Globus pallidus (tissue), 1 donor: ENCODE measurements at regions not wholly inside any gene's neighbourhood (a gene's known extent, or its start where the extent isn't known, plus 50 kb on each side); places are given as distances from the start of the nearest gene placed in this dataset.

Experiments
- DNase-seq: peaks from one replicate; pipeline ENCODE4 v3.0.0-alpha.2; 2015; ENCODE audit warnings: low spot score

DNA sequence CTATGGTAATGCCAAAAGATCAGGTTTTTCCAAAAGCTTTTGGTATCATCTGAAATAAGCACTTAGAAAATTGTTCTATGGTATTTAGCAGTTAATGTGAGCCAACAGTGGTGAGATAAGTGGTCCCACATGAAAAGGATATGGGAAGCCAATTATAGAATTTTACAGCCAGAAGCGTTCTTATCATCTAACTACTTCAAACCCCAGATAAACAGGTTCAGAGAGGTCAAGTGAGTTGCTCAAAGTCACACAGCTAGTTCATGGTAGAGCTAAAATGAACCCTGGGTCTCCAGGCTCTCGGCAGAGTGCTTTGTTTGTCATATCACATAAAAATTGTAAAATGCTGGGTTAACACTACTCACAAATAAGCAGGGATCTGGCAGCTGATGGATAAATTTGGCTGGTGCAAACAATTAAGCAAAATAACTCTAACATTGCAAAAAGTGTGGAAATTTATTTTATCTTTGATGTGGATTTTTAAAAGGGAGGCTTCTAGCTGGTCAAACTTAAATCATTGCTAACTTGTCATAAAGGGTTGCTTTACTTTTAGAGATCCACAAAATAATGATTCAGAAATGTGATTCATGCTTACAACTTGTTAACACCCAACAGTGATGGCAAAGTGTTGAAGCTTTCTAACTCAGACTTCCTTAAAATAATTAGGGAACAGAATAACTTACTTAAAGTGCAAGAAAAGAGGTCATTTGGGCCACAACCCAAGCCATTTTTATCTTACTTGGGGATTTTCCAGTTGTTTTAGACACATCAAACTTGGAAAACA lies 202.8 kb upstream of the TBC1D5 start:
- DNase-seq: no peak

DNA sequence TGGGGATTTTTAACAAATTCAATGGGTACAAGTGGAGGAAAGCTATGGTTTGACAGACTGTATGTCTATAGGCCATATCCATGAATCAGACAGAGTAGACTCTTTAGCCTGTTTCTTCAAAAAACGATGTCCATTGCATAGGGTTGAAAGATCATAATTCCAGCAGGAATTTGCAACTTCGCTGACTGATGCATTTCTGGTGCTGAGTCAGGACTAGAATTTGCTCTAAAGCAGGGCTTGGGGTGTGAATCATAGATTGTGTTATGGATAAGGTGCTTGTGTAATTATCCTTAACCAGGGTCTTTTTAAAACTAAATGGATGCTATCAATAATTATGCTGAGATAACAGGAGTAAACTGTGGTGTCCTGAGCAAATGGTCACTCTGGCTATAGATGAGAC lies 200.4 kb upstream of the TBC1D5 start:
- no peak for DNase-seq

DNA sequence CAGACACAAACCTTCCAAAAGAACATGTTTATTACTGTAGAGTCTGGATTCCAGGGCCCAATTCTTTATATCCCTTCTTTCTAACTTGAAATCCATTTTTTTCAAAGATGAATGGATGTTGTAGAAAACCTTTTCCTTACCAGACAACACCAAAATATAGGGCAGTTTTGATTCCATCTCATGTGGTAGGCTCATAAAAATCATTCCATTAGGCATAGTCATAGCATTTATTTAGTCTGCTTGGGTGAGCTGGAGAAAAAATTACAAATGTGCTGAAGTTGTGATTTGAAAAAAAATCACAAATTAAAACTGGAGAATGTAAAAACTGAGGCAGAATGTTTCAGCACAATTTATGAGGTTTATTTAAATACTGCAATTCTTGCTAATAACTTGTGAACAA lies 199.3 kb upstream of the TBC1D5 start:
- DNase-seq: no peak

DNA sequence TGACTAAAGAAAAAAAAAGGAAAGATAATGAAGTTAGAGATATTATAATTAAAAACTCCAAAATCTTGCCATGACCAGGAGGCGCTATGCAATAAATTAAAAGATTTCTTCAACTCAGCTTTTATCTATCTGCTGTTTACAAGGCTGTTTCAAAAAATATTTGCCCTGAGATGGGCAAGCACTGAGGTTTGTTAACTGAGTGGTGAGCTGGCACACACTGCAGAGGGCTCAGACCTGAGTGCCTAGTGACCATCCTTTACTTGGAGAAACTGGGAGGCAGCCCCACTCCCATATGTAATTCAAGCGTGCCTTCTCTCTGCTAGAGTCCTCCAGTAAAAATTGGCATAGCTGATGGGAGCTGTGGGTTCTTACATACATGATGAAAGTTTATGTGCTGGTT lies 198.7 kb upstream of the TBC1D5 start:
- no peak for DNase-seq

DNA sequence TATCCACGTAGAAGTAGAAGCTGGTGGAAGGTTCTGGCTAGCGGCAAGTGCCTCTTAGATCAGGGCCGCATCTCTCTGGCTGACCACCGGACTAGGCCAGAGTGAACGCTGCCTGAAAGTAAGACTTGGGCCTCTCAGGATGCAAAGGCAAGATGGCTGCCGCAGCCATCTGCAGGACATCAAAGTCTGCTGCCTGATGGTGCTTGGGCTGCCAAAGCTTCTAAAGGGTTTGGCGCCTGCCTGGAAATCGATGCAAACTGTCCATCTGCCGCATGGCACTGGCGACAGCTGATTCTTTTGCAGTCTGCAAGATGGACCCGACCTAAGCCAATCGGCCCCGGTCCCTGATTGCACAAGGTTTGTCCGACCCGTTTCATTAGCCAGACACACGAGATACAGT lies 196.7 kb upstream of the TBC1D5 start:
- no peak for DNase-seq

DNA sequence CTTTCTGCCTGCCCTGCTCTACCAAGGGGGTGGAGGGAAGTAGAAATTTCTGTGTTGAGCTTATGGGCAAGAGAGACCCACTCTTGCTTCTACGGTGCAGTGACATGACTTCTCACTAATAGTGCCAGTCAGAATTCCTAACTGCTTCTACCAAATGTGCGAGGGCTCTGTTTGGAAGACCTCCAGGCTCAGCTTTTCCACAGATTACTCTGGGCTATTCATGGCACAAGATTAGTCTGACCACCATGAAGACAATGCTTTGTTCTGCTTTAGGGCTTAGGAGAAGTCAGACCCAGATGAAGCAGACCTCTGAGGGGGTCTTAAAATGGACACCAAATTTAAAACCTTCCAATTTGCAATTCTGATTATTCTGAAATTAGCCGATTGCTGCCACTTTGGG lies 195.9 kb upstream of the TBC1D5 start:
- no peak for DNase-seq

DNA sequence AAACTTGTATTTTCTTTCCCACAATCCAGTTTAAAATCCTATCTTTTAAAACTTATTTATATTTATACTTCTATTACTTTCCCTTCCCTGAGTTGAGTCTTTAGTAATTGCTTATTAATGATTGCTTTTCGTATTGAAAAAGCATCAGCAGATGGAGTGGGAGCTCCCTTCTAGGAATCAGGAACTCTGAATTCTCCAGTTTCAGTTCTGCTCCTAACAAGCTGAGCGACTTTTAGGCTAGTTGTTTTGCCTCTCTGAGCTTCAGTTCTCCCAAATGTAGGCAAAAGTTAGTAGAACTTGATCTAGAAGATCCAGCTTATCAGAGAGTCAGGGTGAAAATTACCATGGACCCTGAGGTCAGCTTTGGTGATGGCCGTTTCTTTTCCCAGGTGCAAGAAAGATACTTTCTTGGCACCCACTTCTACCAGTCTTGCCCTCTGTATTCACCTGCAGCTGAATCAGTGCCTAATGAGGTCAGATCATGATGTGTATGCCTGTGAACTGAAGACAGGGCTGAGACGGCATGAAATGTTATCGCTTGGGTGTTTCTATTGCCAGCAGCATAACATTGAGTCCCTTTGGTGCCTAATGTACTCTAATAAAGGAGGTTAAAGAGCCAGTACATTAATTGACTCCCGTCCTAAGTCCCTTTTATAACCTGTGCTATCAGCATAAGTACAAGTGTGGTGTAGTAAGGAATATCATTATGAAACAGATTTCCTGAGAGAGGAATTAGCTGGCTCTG lies 194.5 kb upstream of the TBC1D5 start:
- DNase-seq: no peak

DNA sequence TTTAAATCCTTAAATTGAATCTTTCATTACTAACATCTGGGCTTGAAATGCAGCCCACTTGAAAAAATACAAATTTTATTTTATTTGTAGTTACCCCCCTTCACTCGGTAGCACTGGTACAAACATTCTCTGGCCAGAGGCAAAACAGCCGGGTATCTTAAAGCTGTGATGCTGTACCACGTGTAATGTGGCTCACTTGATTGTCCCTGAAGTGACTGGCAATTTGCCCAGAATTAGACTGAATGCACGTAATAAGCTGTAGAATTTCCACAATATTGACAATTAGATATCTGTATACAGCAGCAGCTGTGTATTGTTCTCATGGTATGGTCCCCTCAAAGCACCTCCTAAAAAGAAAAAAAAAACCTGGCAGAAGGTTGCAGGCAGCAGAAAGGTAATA lies 192.8 kb upstream of the TBC1D5 start:
- no peak for DNase-seq

DNA sequence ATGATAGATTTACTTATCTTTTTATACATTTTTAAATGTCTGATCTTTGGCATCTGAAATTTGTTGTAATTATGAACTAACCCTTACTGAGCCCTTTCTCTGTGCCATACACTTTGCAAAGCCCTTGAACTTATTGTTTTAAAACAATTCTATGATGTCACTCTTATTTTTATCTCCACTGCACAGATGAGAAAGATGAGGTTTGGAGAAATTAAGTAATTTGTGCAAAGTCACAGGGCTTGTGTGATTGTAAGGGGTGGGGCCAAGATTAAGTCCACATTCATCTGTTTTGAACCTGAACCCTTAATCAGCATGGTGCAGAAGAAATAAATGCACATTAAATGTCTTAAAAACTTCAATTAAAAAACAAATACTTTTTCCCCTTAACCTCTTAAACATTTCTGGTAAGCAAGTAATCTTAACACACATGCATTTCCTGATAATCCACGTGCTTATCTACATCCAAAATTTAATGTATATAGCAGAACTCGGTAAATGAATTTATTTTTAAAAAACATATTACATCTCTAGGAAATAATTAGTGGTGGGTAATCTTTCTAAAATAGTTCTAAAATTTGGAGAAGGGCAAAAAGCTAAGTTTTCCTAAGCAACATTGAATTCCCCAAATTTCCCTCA lies 189.8 kb upstream of the TBC1D5 start:
- DNase-seq: no peak

DNA sequence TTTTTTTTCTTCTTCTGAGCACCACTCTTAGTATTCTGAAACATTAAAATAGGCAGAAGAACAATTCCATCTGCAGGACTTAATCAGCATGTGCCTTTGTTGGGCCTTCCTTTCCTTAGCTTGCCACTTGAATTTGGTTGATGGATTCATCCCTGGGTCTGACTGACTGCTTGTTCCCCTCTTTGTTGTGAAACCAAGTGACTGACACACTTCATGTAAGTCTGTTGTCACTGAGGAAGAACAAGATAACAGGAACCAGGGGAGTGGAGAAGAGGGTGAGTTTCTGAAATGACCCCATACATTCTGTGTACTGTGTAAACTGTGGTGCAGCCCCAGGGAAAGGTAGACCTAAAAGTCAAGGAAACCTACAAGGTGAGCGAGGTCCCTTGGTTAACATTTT lies 188.7 kb upstream of the TBC1D5 start:
- no peak for DNase-seq

DNA sequence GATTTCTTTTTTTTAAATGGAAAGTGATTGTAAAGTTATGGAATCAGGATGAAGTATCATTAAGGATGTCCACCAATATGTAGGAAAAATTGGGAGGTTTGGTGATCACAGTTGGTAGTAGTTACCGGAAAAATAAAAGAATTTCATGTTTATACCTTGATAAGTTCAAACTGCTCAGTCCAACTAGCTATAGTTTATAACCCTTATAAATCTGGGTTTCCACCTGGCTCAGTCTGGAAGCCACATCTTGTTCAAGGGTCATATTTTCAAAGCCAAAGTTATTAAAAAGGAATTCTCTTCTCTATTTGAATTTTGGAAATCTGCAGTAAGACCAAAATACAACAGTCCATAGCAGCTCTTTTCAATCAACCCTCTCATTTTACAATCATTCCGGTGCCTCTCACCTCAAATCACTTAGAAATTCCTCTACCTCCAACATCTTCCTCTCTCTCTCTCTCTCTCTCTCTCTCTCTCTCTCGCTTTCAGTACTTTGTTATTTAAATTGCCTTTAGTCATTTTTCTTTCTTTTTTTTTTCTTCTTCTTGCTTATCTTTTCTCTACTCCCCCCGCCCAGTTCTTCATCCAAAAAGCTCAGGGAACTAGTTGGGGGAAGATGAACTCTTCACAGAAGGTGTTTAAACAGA lies 186.2 kb upstream of the TBC1D5 start:
- DNase-seq: no peak

DNA sequence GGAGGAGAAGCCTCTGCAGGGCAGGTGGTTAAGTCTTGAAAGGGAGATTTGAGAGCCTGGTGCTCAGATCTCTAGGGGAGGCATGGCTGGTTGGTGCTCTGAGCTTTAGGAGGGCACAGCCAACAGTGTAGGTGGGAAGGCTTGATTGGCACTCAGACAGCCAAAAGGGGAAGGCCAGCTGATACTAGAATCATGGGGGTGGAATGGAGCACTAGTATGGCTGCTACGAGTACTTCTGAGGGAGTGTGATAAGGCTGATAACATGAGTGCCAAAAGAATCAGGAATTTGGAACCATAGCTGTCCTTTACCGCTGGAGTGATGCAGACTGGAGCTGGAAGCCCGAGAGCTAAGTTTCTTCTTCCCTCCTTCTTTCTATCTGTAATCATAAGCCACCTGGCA lies 184.6 kb upstream of the TBC1D5 start:
- no peak for DNase-seq

DNA sequence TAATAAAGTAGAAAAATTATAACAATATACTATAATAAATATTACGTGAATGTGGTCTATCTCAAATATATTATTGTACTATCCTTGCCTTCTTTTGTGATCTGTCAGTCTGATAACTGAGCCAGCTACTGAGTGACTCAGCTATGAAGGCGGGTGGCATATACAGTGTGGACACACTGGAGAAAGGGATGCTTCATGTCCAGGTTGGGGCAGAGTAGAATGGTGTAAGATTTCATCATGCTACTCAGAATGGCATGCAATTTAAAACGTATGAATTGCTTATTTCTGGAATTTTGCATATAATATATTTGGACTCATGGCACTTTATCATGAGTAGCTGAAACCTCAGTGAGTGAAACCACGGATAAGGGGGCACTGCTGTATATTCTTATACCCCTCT lies 172.9 kb upstream of the TBC1D5 start:
- no peak for DNase-seq

DNA sequence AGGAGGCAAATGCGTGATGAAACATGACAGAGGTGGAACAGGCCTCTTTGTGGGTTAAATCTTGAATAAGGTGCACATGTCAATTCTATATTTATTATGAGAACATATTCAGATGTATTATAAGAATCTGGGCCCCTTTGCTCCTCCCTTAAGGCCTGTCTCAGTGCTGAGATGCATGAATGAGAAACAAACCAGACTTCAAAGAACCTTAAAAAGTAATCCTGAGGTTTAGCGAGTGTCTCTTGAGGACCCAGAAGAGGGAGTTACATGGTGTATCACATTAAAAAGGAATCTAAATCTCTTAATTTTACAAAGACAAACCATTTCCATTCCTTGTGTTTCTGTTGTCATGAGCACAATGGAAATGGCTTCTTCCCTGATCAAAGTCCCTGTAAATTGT lies 170.9 kb upstream of the TBC1D5 start:
- DNase-seq: no peak

DNA sequence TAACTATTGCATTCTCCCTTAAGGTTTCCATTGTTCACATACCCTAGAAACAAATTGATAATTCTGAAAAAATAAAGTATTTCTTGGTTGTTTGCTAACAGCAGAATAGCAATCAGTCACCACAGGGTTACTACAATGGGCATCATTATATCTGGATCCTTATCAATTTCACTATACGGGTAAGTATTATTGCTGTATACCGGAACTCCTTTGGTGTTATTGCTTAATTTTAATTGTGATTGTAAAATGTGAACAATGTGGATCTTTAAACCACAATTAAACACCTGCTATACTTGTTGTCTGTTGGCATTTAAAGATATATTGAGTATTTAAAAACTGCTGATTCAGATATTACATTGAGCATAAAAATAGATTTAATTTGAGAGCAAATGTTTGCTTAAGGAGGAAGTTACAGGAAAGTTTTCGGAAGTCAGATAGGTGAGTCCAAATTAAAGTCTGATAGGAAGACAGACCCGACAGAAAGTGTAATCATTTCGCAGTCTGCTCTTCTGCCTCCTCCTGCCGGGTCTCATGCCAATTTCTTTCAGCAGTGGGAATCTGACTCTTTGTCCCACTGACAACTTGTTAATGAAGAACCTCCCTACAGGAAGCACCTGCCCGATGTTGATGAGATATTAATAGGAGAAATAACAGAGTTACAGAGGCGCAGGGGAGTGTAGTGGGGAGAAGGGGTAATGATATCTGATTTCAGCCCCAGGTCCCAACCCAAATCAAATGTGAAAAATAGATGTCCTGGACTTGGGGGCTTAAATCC lies 169.7 kb upstream of the TBC1D5 start:
- no peak for DNase-seq

DNA sequence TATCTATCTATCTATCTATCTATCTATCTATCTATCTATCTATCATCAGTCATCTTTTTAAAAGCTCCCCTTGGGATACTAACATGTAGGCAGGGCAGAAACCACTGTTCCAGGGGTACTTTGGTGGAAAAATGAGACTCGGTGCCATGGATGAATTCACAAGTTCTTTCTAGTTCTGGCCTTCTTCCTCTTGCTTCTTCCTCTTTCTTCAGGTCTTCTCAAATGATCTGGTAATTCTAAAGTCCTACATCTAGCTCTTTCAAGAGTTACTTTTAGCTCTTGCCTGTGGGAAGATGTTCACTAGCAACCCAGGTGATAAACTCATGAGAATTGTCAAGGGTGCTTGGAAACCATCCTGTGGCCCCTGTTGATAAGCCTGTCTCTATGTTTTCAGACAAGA lies 168.5 kb upstream of the TBC1D5 start:
- no peak for DNase-seq

DNA sequence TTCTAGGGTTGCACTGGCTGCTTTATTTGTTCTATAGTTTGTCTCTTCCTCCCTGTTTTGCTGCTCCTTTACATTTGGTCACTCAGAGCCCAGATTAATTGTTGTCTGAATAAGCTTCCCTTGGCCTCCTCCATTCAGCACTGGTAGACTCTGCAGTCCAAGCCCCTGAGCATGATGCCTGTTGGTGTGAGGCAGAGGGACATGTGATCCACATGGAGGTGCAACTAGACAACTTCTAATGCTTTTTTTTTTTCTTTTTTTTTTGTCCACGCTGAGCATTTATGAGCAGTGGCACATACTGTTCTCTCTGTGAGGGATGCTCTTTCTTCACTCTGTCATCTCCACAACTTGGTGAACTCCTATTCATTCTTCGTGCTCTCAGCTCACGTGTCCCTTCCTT lies 167.3 kb upstream of the TBC1D5 start:
- DNase-seq: no peak

DNA sequence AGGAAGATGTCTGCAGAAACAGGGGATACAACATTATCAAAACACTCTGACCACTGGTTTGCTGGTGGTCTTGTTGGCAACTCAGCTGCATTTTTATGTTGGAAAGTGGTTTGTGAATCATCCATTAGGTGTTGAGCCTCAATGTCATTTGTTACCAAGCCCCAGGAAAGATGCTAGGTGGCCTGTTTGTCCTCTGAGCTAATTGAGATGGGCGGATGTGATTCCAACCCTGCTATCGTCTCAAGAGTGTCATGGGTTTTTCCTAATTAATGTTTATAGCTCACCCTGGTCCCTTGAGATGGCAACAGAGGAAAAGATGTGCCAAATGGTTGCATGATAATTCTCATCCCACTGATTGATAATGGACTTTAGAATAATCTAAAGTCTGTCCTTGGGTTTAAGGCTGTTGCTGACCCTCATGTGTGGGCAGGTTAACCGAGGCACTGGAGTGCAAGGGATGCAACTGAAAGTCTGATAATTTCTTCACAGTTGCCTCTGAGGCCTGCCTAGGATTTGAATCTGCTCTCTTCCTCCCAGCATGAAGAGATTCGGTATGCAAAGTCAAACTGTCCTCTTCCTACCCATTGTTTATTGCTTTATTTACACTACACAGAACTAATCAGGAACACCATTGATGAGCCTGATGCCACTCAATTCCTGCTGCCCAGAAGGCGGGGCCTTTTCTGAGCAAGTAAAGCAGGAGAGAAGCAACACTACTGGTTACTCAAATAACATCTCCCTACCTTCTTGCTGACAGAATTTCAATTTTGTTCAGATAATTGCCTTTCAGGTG lies 166.2 kb upstream of the TBC1D5 start:
- DNase-seq: no peak

DNA sequence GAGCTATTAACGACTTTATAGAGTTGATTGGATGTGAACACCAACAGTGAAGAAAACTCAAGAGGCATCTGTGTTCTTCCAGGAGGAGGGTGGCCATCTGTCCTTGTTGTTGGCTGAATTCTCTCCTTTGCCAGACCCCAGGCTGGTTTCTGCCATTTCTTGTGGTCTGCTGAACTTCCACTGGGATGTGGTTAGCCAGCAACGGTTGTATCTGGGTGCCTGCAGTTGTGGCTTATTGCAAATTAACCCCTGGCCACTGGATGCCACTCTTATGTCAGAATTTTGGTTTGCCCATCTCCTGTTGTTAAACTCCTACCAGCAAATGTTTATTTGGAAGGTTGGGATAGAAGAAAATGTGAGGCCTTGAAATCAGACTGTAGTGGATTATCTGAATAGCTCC lies 163.6 kb upstream of the TBC1D5 start:
- DNase-seq: peak; percentile 19

DNA sequence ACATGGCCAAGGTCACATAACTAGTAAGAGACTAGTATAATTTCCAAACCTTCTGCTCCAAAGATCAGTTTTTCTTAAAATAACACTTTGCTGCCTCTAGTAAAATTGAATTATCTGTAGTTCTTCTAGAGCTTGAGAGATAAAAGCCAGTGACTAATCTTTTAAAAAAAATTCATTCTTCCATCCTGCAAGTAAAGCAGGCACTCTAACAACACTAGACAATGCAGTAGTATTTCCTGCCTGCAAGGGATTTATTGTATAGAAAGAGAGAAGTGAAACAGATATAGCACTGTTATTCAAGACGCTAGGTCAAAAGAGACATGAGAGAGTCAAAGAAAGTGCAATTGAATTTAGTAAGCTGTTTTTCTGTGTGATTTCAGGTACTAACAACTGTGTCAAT lies 159.5 kb upstream of the TBC1D5 start:
- DNase-seq: no peak

DNA sequence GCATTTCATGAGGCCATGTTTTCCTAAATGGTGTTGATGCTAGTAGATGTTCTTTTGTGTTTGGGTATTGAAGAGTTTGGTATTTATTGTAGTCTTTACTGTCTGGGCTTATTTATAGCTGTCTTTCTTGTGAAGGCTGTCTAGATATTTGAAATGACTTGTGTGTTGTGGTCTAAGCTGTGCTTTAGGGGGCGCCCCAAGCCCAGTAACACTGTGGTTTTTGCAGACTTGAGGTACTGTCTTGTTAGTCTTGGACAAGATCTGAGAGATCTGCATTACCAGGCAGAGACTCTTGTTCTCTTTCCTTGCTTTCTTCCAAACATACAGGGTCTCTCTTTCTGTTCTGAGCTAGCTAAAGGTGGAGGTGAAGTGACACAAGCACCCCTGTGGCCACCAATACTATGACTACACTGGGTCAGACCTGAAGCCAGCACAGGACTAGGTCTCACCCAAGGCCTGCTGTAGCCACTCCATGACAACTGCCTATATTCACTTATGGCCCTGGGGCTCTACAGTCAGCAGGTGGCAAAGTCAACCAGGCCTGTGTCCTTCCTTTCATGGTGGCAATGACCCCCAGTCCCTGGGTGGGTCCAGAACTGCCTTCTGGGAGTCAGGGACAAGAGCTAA lies 152.1 kb upstream of the TBC1D5 start:
- peak; percentile 18 for DNase-seq
